LNCaP clone FGC (cell line): ENCODE measurements at regions not wholly inside any gene's neighbourhood (a gene's known extent, or its start where the extent isn't known, plus 50 kb on each side); places are given as distances from the start of the nearest gene placed in this dataset.
"Not testable (repeated sequence)": the region's sequence is repeated elsewhere in the genome, so short reads cannot be mapped to it uniquely, and the experiment has no call there.

Experiments used
- DNase-seq: peaks from one replicate; pipeline ENCODE4 v3.0.0-alpha.2; 2011; ENCODE audit warnings: low read depth
- H3K4me3 ChIP-seq: 2 replicates; pipeline ENCODE4 v1.5.1; 2011; ENCODE audit warnings: mild to moderate bottlenecking, low read depth, low read length, control low read depth
- CTCF ChIP-seq: IDR thresholded peaks from 2 replicates; pipeline ENCODE4 v1.5.1; 2012; ENCODE audit warnings: mild to moderate bottlenecking; ENCODE audit not compliant: control insufficient read depth, insufficient read depth; ENCODE audit errors: extremely low read depth

DNA sequence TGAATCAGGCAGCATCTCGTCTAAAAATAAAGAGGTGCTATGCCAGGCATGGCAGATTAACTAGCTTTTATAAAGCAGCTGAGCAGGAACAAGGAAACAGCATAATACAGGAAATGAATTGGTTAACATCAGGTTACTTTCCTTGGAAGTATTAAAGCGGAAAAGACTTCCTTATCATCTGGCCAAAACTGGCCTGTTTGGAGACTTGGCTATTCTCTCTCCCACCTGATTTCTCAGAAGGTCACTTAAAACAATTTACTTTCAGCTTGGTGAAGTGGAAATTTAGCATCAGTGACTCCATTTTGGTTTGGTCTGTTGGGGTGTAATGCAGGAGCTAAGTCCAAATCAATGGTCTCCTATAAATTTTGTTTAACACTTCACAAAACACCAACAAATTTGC, 191.6 kb downstream of the NUFIP1 start:
- H3K4me3 ChIP-seq = no peak overlapping the region
- DNase-seq = peak; percentile 35
- TF ChIP-seq CTCF = no peak

GRCh38 chr13:44796597-44797490, 192.4 kb downstream of the NUFIP1 start:
- H3K4me3 ChIP-seq = no peak overlapping the region
- TF ChIP-seq CTCF = no peak
- no peak for DNase-seq

- not testable (repeated sequence) for H3K4me3 ChIP-seq, DNase-seq
Measured at GRCh38 chr13:44796039-44796438, 193.2 kb downstream of the NUFIP1 start.

GRCh38 chr13:44795176-44795575, 194.1 kb downstream of the NUFIP1 start:
- TF ChIP-seq CTCF = no peak
- no peak overlapping the region for H3K4me3 ChIP-seq
- no peak for DNase-seq

DNA sequence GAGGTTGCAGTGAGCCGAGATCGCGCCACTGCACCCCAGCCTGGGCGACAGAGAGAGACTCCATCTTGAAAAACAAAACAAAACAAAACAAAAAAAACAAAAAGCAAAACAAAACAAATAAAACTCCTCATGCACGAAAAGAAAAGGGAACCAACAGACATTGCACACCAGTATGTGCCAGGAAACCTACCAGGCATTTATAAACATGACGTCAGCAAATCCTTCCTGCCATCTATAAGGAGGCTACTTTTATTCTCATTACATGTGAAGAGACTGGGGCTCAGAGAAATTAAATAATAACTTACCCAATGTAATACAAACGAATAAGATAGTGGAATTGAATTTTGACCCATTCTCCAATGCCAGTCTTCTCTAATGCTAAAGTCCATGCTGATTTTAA, 197.2 kb downstream of the NUFIP1 start:
- no peak for TF ChIP-seq CTCF
- no peak for DNase-seq
- H3K4me3 ChIP-seq = no peak overlapping the region

DNA sequence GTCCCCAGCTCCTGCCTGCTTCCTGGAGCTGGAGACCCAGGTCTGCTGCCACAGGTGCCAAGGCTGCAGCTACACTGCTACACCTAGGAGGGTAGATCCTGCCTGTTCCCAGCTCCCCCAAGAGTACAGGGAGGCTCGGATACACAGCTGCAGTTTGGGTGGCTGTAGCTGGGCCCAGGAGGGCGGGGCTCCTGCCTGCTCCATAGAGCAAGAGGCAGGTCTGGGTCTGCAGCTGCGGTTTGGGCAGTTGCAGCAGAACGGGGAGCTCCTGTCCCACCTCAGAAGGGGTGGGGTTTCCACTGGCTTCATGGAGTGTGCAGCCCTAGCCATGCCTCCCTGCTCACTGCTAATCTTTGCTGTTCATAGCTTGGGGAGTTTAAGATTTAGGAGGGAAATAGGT, 199.0 kb downstream of the NUFIP1 start:
- TF ChIP-seq CTCF = no peak
- no peak for DNase-seq
- H3K4me3 ChIP-seq = no peak overlapping the region

DNA sequence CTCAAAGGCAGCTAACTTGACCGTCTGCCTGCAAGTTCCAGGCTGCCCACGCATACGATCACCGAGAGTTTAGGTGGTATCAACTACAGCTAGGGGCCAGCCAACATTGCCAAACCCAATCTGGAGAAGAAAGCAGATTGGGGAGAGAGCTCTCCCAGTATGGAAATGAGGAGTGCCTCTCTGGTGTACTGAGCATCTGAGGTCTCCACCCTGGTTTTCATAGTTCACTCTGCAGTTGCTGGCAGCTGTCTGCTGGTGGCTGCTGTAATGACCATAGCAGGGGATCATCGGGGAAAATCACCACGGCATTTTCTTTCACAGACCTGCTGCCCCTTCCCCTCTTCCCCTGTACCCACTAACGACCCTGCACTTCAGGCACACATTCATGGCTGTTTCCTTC, 201.7 kb downstream of the NUFIP1 start:
- no peak for DNase-seq
- no peak overlapping the region for H3K4me3 ChIP-seq
- TF ChIP-seq CTCF = no peak
